GM18511 (cell line): ENCODE measurements at regions not wholly inside any gene's neighbourhood (a gene's known extent, or its start where the extent isn't known, plus 50 kb on each side); places are given as distances from the start of the nearest gene placed in this dataset.

ENCODE experiments used
- ATAC-seq: cut with Tn5 transposase; IDR thresholded peaks from one replicate; pipeline ENCODE4 v1.9.1; 2021; ENCODE audit warnings: mild to moderate bottlenecking, moderate library complexity; ENCODE audit not compliant: unreplicated experiment

DNA sequence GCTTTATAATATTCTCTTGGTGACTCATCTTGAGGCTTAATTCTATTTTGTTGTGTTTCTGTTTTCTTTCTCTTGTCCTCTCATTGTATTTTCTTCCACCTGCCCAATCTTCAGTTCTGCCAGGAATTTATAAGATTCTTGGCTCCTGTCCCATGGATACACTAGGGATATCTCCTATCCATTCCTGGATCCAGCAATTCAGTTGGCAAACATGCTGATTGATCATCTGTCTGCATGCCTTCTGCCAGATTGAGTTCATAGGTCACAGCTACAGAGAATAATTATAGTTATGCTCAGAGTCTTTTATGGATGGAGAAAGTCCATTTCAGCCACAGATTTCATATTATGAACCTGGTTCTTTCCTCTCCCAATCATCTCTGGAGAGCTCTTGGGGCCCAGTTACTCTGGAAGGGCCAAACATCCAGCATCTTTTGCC is 140.4 kb upstream of the MAGI2 start:
- ATAC-seq = no peak

DNA sequence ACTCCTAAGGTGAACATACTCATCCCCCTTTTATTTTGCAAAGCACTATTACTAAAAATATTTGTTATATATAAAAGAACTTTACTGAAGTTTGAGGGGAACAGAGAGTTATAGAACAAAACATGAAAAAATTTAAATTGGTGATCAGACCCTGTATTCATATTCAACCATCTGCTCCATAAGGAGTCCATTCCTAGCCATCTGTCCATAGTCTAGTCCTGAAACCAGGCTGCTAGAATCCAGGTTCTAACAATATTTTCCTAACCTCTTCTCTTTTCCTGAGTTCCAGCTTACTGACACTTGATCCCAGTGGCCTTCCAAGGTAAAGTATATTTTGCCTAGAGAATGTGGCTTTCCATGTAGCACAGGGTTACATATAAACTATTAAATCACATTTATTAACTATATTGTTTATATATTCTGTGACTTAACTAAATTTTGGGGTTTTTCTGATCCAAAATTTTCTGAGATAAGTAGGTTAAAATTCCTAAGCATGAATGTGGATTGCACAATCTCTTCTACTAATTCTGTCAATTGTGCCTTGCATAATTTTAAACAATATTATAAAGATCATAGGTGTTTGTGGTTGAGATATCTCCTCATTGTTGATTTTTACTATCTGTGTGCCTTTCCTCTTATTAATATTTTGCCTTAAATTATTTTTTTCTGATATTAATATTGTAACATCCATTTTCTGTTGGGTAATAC is 137.6 kb upstream of the MAGI2 start:
- no peak for ATAC-seq

DNA sequence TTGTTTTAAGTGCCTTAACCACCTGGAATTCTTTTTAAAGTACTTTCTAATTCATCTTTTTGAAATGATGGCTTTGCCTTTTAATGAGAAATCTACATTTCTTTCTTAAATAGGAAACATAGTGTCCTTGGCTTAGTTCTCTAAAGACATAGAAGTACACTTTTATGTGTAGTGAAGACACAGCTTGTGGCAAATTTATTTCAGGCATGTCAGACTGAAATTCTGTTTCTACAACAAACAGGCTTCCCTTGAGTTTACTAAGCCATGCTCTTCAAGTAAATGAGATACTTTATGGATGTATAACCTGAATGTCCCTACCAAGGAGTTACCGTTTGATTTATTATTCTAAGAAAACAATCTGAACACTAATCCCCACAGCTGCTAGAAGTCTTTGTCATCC is 136.9 kb upstream of the MAGI2 start:
- no peak for ATAC-seq

DNA sequence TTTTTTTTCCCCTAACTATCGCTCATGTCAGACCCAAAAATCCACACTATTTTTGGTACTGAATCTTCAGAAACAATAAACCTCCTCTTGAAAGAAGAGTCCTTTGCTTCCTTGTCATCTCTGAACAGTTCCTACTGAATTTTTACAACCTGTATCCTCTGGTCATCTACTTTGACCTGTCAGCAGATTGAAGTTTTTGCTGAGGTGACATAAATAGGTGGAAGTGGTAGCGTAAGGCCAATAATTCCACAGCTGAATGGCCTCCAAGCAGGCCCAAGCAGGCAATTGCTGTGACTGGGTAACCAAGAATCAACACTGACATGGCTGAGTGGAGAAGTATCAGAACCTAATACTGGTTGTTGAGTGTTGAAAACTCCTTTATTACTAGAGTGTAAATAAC is 117.4 kb upstream of the MAGI2 start:
- ATAC-seq = no peak

DNA sequence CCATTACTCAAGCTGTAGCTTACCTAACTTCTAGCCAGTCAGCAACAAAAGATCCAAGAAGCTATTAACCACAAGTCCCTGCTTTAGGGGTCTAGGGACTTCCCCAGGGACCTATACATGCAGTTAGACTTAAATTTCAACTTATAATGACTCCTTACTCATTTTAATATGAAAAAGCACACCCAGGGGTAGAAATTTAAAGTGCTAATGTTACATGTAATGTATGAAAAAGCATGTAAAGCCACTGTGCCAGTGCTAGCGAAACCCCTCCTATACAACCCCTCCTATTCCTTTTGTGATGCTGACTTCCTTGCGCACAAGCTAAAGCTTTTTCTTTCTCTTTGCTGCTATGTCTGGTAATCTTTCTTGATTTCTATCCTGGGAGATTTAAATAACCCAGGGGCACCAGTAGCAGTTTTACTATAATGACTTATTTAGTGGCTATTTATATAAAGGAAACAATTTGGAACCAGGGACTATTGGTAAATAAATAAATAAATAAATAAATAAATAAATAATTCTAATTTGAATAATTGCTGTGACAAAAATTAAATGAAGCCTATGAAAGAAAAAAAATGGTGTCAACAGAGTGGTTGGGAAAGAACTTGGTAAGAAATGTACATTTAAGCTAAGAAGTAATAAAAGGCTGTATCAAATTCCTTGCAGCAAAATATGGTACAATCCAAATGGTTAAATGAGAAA is 110.5 kb upstream of the MAGI2 start:
- ATAC-seq = no peak

DNA sequence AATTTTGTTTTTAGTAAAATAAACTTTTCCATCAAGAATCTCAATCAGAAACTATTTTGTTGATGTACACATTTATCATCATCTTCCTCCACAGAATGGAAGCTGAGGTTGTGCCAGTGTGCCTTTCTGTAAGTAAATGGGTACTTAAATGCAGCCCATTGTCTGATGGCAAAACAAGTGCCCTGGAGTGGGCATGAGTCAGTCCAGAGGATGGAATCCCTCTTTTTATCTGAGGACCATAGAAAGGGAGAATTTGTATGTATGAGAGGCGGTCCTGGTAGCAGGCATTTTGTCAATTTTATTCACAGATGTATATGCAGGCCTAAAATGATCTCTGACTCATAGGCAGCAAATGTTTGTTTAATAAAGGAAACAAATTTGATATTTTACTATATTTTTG is 102.1 kb upstream of the MAGI2 start:
- ATAC-seq = no peak

DNA sequence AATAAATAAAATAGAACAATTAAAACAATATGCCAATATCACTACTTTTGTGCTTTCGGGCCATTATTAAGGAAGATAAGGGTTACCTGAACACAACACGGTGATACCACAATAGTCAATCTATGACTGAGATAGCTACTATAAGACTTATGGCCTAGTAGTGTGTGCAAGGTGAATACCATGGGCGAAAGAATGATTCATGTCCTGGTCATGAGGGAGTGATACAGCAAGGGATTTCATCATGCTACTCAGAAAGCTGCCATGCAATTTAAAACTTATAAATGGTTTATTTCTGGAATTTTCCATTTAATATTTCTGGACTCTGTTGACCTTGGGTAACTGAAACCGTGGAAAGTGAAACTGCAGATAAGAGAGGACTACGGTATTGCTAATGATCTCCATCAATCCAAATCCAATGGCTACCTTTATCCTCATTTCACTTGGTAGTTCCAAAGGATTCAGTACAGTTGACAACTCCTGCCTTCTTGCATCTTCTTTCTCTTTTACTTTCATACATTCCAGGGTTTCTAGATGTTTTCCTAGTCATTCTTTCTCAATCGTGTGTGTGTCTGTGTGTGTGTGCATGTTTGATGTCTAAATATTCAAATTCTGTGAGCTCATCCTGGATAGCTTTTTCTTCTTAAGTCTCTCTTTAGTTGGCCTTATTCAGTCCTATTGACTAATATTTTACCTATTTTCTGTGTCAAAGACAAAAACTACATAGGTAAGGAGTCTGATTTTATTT is 100.5 kb upstream of the MAGI2 start:
- no peak for ATAC-seq

DNA sequence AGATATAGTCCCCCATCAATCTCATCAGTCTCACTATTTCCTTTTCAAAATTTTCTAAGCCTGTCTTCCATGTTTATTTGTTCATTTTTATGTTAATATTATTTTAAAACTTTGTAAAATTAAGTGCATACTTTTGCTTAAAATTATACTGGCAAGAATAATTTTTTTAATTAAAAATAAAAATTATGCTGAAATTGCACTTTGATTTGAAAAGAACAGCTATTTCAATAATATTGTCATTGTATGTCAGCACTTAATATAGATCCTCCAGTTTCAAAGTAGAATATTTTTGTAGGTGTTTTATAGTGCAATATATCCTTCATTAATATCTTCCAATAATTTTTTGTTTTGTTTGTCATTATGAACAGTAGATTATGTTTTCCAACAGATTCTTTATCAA is 99.0 kb upstream of the MAGI2 start:
- ATAC-seq = no peak

DNA sequence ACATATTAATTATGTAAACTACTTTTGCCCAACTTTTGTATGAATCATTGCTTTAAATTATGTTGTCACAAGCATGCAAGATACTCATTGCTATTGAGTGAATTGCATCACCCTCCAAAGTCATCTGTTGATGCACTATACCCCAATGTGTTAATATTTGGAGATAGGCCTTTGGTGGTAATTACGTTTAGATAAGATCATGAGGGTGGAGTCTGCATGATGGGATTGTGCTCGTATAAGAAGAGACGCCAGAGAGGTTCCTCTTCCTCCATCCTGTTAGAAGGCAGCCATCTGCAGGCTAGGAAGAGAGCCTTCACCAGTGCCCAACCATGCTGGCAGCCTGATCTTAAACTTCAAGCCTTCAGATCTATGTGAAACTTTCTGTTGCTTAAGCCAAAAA is 95.3 kb upstream of the MAGI2 start:
- ATAC-seq = no peak

DNA sequence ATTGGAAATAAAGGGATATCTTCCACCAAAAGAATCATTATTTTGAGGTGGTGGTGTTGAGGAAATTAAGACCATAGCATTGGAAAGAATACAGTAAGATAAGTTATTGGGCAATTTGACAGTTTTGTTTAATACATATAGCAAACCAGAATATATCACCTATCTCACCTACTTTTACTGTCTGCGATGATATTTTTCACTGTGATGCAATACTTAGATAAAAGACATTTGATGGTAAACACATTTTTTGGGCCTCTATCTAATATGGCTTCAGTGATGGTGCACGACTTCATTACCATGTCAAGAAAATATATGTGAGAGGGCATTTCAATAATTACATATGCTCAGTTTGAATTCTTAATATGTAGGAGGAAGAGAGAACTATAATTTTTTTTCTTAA is 93.7 kb upstream of the MAGI2 start:
- no peak for ATAC-seq

DNA sequence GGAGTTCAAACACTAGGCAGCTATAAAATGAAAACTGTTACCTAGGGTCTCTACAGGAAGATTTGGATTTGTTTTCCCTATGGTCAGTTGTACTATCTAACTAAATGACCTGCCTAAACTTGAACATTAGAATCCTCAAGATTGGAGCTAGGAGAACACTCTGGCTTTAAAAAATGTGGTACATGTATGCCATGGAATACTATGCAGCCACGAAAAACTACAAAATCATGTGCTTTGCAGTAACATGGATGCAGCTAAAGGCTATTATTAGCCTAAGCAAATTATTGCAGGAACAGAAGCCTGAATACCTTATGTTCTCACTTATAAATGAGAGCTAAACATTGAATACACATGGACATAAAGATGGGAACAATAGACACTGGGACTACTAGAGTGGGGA is 87.1 kb upstream of the MAGI2 start:
- ATAC-seq = no peak

DNA sequence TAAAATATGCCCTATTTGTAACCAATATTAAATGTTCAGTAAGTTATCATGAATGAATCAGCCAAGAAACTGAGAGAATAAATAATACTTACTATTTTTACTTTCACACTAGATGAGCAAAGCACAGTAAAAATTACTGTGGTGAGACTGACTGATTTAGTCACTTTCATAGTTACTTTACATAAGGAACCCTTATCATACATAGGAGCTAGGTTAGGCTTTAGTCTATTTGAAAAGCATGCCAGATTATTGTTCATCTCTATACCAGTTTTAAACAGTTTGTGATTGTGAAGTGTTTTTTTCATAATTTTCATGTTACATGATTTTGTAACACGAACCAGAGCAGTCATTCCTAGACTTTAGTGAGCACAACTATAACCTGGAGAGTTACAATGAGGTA is 80.7 kb upstream of the MAGI2 start:
- no peak for ATAC-seq

DNA sequence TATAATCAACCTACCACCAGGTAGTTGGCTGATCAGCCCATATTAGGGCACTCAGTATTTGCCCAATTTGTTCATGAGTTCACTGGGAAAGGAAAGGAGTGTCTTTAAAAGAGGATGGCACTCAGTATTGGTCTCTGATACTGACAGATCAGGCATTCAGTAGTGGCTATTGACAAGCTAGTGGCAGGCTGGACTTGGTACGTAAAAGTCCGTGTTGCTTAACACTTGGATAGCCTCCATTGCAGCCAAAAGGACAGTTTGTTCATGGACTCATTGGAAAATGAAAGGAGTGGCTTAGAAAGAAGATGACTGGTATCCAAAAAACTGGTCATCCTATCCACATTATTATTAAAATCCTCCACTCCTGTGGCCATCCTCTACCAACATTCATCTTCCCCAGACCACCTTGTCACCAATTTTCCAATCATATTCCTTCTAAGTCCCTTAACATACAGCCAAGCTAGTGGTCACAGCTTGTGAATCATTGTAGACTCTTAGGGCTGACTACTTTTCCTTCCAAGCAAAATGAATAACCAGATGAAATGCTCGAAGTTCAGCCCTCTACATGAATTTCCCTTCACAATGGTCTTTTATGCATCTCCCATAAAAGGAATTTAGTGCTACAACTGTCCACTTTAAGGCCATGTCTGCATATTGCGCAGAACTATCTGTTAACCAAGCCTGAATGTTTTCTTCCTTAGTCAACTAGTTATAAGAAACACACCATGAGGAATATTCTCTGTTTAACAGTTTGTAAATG is 78.6 kb upstream of the MAGI2 start:
- no peak for ATAC-seq

DNA sequence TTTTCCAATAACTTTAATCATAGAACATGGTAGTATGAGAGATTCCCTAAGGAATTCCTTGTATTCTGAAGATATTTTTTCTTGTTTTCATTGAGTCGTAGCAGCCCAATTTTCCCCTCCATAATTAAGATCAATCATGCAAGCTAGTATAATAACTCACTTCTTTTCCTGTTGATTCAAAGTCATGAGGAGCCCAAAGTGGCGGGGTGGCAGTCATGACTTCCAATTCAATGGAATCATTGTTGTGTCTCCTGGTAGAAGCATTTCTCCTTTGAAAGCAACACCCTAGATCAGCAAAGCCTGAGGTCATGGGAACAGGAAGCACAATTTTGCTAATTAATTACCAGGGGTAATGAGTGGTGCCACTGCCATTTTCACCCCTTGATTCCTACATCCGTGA is 77.6 kb upstream of the MAGI2 start:
- ATAC-seq = no peak

DNA sequence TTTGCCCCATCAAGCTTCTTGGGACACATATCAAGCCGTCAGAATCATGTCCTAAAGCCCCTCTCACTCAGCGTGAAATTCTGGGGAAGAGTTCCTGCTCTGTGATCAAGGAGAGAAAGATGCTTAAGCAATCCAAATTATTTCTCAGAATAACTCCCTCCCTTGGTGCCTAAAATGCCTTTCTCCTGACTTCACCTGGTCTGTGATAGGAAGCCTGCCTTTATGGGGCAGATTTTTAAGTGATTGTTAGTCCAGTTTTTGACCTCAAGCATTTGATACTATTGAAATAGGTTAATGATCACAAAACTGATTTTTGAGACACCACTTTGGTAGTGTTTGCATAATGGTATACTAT is 76.4 kb upstream of the MAGI2 start:
- no peak for ATAC-seq

DNA sequence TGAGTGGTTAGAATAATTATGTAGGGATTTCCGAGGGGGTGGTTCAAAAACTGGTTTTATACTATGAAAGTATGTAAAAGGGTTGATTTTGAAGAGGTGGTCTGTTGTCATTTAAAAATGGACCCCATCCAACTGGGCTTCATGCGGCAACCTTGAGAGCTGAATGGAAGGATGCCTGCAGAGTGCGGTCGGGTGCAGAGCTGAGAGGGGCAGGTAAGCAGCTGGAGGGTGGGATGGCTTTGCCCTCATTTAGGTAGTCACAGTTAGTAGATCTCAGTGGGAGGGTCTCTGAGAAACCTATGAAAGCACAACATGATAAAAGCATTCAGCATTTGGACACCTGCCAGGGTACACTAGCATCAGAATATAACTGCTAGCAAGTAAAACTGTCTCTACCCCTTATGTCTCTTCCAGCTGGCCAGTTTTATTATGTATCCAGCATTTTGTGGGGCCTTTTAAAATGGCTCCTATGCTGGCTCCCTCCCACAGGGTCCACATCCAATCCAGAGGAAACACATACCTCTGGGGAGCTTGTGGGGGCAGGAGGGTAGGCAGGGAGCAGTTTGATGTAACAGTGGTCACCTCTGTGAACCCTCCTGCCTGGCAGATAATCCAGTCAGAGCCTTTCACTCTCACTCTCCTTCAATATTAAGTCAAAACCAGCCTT is 75.9 kb upstream of the MAGI2 start:
- ATAC-seq = no peak

DNA sequence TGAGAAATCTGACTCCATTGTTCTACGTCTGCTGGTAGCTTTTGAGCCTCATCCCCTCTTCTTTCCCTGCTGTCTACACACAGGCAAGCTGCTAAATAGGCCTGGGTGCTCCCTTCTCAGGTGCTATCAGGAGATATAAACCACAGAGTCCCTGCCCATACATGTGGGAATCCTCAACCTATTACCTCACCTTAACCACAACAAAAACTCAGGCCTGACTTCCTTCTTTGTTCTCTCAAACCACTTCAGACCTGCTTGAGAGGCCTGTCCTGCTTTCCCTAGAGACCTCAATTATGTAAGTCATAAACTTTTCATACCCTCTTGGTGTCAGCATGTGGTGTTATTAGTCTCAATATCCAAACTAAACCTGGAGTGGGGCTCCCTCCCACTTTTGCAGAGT is 75.0 kb upstream of the MAGI2 start:
- ATAC-seq = no peak

DNA sequence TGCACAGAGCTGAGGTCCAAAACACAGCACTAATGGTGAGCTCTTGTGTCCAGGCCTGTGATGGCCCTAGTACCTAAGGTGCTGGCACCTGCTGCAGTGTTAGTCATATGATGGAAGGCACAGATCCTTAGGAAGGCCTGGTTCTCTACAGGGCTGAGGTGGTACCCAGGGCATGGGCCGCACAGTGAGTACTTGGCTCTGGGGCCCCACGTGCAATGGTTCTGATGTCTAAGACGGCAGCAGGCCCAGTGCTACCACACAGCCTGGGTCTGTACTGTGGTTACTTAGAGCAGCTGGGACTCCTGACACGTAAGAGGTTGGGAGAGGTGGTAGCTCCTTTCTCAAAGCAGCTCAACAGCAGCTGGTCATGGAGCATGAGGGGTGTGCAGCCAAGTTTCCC is 70.6 kb upstream of the MAGI2 start:
- no peak for ATAC-seq

DNA sequence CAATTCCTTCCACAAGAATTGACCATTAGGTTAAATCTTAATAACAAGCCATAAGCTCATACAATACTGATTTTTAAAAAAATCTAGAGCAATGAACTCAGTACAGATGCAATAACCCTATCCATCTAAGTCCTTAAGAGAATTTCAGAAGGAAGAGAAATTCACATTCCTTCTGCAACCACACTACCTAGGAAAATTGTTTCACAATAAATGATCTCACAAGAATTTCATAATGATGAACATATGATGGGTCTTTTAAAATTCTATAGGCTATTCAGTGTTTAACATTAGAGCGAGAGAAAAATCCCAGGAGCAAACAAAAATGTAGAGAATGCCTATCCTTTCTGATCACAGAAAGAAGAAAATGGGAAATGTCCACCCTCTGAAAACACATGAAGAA is 70.0 kb upstream of the MAGI2 start:
- ATAC-seq = no peak

DNA sequence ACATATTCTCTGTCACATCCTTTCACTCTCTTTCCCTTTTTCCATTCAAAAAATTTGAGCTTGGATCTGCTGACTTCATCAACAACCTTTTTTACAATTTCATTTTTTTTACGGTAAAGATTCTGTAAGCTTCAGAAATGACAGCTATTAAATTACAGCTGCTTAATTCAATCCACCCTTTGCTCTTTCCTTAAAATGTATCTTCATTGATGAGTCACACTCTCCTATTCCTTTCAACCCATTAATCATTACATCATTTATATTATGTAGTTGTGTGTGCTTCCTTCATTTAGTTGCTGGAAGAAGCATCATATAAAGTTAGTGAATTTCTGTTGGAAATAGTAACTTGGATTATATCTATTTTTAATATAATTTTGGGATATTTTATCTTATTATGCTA is 67.1 kb upstream of the MAGI2 start:
- no peak for ATAC-seq

DNA sequence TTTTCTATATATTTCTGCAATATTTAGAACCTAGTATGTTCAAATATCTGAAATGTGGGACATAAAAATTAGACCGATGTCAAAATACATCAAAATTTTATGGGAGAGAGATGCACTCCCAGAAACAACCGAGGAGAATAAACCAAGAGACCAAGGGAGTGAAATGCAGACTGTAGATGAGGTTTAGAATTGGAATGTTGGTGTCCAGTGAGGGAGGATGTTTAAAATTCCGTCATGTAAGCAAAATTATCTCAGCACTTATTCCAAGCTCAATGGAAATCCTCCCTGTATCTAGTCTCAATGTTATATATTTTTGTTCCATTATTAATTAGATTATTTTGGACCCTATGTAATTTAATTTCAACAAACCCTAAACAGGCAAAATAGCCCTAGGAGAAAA is 61.9 kb upstream of the MAGI2 start:
- ATAC-seq = no peak
